HG03025 (cell line): ENCODE measurements at regions not wholly inside any gene's neighbourhood (a gene's known extent, or its start where the extent isn't known, plus 50 kb on each side); places are given as distances from the start of the nearest gene placed in this dataset.

ENCODE experiments used
- ATAC-seq: cut with Tn5 transposase; IDR thresholded peaks from one replicate; pipeline ENCODE4 v1.9.1; 2021; ENCODE audit warnings: mild to moderate bottlenecking, moderate library complexity; ENCODE audit not compliant: unreplicated experiment, low FRiP score

DNA sequence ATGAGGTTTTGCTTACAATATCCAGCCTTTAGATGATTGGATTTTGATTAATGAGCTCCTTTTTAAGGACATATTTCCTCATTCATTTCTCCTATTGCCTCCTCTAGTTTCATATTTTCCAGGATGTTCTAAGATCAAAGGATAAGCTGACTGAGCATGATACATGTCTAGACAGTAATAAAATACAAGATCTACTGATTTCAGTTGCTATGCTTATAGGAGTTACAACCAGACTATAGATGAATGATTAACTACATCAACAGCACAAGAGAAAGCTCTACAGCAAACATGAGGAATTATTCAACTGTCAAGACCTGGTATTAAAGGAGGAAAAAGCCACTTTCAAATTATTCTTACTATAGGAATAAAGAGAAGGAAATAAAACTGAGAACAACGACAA lies 85.0 kb upstream of the LINC00305 start:
- ATAC-seq = no peak

DNA sequence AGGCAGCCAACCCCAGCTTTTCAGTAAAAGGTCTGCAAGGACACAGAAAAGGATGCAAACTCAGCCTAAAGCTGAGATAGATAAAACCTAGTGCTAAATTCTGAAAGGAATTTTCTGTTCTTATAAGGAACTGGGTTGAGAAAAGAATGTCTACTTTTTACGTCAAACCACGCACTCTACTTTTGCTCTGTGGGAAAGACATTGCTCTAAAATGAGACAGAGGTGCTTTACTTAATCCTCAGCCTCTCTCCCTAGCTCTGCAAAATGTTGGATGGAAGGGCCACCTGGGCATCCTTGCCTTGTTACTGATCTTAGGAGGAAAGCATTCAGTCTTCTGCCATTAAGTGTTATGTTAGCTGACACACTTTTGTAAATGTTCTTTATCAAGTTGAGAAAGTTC lies 72.1 kb upstream of the LINC00305 start:
- ATAC-seq = no peak

DNA sequence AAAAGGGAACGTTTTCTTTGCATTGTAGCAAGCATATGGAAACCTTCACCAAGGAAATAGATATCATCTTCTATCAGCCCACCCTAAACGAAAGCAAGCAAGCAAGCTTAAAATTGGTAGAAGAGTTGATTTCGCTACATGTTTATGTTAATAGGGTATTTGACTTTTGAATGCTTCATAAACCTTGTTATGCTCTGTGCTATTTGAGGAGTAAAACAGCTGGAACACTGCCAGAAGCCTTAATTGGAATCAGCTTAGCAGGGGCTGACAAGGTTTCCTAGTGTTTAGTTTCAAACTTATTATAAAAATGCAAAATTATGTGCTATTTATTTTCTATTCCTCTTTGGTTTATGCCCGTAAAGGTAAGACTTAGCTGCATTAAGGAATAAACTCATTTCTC lies 70.6 kb upstream of the LINC00305 start:
- ATAC-seq = no peak

DNA sequence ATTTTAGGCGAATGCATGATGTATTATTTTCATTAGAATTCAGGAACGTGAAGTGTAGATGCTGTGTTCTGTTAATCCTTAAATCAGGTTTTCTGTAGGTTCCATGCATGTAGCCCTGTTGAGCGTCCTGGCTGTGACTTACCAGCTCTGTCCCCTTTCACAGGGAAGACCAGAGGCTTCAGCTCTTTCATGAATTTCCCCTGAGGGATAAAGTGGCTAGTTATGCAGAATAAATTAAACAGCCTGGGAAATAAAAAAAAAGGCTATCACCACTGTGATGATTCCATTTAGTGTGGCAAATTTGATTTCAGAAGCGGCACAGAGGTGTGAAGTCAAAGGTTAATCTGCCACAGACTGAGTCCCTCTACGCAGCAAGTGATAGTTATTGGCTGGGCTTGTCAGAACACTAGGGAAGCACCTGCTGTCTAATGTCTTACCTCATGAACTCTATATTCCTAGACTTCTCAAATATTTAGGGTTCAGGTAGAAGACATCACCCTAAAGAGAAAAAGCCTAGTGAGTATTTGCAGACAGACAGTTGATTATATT lies 61.6 kb upstream of the LINC00305 start:
- ATAC-seq = no peak

DNA sequence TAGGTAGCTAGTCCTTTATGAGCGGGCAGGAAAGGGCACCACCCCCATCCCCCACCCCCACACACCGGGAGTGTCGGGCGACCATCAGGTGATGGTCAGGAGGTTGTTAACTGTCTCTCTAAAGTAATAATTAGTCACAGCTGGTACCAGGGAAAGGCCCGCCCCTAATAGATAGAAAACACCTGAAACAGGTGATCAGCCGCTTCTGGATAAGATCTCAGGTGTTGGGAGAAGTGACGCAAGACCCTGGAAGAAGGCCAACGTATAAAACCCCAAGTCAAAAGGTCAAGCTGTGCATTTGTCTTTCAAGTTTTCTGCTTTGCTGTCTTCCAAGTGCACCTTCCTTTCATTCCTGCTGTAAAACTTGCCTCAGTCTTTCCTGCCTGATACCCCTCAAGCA lies 59.6 kb upstream of the LINC00305 start:
- ATAC-seq = no peak

DNA sequence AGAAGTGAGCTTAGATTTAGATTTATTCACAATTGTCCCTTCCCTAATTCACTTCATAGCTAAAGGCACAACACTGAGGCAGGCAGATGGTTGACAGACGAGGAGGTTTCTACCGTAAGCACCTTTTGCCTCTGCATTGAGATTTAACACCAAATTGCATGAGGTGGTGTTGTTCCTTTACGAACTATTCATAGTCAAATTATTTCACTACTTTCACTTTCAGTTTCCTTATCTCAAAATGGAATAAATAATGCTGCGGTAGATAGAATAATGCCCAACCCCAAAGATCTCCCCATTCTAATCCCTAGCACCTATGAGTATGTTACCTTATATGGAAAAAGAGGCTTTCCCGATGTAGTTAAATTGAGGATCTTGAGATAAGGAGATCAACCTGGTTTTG lies 58.9 kb upstream of the LINC00305 start:
- no peak for ATAC-seq

DNA sequence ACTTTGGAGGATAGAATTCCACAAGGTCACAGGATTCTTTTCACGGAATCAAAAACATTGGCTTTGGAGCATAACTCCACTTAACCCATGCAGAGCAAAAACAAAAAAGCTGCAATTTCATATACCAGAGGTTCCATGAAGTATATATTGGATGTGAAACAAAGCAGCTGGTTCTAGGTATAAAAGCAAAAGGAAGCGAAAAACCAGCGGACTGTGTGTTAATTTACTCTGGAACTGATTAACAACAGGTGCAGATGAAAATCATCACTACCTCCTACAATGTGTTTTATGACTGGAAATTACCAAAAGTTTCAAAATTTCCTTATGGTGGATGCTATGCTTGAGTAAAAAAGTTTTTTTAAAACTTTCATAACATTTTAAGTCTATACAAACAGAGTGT lies 54.4 kb upstream of the LINC00305 start:
- ATAC-seq = no peak

DNA sequence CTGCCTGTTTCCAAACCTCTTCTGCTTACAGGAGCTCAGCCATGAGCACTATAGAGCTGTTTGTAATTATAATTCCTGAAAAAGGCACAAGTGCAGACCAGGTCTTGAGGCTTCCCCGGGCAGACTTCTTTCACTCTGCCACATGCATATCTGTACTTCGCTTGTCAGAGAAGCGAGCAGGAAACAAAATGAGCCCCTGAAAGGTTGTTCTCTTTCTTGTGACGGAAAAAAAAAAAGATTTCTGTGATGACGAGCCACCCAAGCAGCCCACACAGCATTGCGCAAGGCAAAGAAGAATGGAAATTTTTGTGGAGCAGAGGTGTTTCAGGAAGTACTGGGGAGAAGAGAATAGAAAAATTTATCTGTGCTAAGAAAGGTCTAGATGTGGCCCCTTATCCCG lies 54.0 kb upstream of the LINC00305 start:
- ATAC-seq = no peak

DNA sequence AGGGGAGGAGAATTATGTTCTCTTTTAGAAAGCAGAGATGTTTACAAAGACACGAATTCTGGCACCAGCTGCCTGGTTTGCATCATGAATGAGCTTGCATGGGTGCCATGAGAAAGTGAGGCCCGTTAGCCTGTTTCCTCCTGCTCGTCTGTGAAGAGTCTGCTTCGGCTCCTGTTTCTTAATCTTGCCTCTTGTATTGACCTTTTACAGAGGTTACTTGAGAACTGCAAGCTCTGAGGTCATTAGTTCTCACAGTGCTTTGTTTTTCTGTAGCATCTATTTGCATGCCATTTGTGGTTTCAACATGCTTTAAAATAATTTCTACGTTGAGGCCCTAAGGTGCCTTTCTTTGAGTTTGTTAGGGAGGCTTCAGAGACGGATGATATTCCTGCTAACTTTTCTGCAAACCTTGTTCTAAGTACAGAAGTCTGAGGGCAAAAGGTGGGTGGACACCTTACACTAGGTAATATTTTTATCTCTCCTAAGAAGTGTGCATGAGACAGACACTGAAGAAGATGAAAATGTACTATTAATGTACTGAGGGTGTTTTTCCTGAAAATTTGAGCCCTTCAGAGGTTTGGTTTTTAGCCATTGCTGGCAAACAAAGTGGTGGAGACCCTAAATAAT lies 53.4 kb upstream of the LINC00305 start:
- ATAC-seq = peak; percentile 74

DNA sequence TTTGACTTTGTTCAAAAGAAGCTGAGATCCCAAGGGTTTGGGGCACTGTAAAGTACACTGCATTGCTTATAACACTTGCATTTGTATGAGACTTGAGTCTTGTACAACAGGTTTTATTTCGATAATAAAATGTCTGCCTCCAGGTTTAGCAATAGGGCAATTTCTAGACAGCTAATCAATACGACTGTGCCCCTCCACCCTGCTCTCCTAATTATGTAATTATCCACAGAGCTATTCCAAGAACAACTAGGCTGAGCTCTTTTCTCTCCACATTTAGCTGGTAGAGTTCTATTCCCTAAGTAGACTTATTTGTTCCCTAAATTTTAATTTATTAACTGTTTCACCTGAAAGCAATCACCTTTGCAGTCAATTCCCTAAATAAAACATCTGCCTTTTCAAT lies 52.9 kb upstream of the LINC00305 start:
- no peak for ATAC-seq

DNA sequence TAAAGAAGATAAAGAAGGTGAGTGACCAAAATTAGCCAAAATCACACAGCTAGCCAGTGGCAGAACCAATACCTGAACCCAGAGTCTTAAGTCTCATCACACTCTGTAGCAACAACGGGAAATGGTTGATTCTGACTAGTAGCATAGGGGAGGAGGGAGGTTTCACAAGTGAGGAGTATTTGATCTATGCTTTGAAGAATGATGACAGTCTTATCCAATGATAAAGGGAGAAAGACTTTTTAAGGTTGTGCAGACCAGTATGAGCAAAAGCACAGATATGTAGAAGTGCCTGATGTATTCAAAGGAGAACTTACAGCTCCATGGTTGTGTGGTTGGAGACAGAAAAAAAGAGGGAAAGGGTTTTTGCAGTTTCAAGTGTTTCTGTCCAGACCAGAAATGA lies 50.7 kb upstream of the LINC00305 start:
- no peak for ATAC-seq
